Right cardiac atrium (tissue), 5 donors: ENCODE measurements at regions not wholly inside any gene's neighbourhood (a gene's known extent, or its start where the extent isn't known, plus 50 kb on each side); places are given as distances from the start of the nearest gene placed in this dataset.

ENCODE experiments used
- ATAC-seq, 2 donors: fragments of 200-7000 bp; cut with Tn5 transposase; one replicate each; pipeline versions ENCODE4 v1.8.0 to v1.9.1; 2020; ENCODE audit warnings: moderate library complexity in 2 of 2, mild to moderate bottlenecking in 1 of 2
- DNase-seq, 3 donors: peaks; one replicate each; pipeline ENCODE4 v3.0.0-alpha.2; 2020
- H3K27ac ChIP-seq: one replicate; pipeline ENCODE4 v1.5.1; 2013; ENCODE audit warnings: mild to moderate bottlenecking, low read length, control low read depth, moderate library complexity
- H3K27me3 ChIP-seq: one replicate; pipeline ENCODE4 v1.6.1; 2013; ENCODE audit not compliant: control insufficient read depth, insufficient read depth
- H3K4me1 ChIP-seq: one replicate; pipeline ENCODE4 v1.6.1; 2013; ENCODE audit warnings: low read length; ENCODE audit not compliant: control insufficient read depth, insufficient read depth
- H3K4me3 ChIP-seq: one replicate; pipeline ENCODE4 v1.5.1; 2013; ENCODE audit warnings: low read length, control low read depth
- H3K9me3 ChIP-seq: one replicate; pipeline ENCODE4 v1.6.1; 2013; ENCODE audit warnings: low read length; ENCODE audit not compliant: control insufficient read depth
- WGBS: extraction: QIAGEN DNeasy Blood & Tissue Kit; methylation state at CpG from one replicate; pipeline ENCODE4 v1.1.7; 2013; 5-methylcytosine and 5-hydroxymethylcytosine counted together
- intact Hi-C, 4 donors: fragments of 100-400 bp; cut with DNase I; formaldehyde crosslinking; loops; one replicate each; pipeline versions ENCODE4 v1.11.0 to v1.14.0; 2022 to 2023
- donor health status: healthy with polysubstance abuse.
- donor health status: DM: no; HTN: yes; CAD: no.
- donor health status: DM: no; HTN: no; CAD: no.
- donor health status: DM: no; HTN: yes; CAD: no; lungs with severe emphysema.
- donor health status: DM: yes; HTN: yes; CAD: no.

GRCh38 chr20:4451487-4452081 is 202.5 kb upstream of the ADRA1D start:
- intact Hi-C loops: no loop called here
- WGBS: 80% methylated on average over 2 of the region's 2 CpGs
- H3K27me3 ChIP-seq: no peaks in the 10 kb centered on the region
- no peak overlapping the region for H3K4me3 ChIP-seq
- H3K4me1 ChIP-seq: no peaks in the 10 kb centered on the region
- ATAC-seq (no peak), DNase-seq (no peak)
- H3K9me3 ChIP-seq: no peaks in the 10 kb centered on the region
- no peak overlapping the region for H3K27ac ChIP-seq

DNA sequence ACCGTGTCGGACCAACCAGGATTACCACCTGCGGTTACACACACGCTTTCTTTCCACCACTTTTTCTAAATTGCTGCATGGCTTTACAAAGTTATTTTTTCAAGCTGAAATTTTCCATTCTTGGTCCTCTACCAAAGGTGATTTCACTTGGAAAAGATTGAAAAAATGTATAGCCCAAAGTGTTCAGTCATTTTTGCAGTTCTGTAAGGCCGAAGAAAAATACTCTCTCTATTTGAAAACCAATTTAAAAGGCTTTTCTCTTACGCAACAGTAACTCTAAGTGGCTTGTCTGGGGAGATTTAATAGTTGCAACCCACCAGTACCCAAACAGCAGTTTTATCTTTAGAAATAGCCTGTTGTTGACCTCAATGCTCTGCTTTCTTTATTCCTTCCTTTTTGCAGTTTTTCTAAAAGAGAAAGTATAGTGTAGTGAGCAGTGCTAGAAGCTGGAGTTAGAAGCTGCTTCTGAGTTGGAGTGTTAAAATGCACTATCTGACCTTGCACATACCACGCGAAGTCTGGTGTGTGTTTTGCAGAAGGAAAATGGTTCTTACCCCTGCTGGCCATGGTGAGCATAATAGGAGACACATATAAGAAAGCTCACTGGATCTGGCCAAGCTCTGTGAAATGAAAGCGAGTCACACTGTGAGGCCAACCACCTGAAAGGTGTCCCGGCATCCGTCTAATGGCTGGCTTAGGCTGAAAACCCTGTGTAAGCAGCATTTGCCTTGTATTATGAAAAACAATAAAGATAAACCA is 201.0 kb upstream of the ADRA1D start:
- 60% methylated on average over 11 of the region's 11 CpGs for WGBS
- intact Hi-C loops: no loop called here
- Histone ChIP-seq H3K4me1 (no peaks in the 10 kb centered on the region), H3K27ac (no peak overlapping the region), H3K4me3 (no peak overlapping the region), H3K27me3 (no peaks in the 10 kb centered on the region), H3K9me3 (no peaks in the 10 kb centered on the region)
- no peak for DNase-seq
- ATAC-seq: peak; percentile 52 to 61

GRCh38 chr20:4445784-4446183 is 196.7 kb upstream of the ADRA1D start:
- Histone ChIP-seq H3K4me1 (no peaks in the 10 kb centered on the region), H3K9me3 (no peaks in the 10 kb centered on the region), H3K27me3 (no peaks in the 10 kb centered on the region), H3K27ac (no peak overlapping the region), H3K4me3 (no peak overlapping the region)
- ATAC-seq (no peak), DNase-seq (no peak)
- intact Hi-C loops: no loop called here
- WGBS: 33% methylated on average over 4 of the region's 4 CpGs

- Histone ChIP-seq H3K27me3 (no peaks in the 10 kb centered on the region), H3K4me3 (no peak overlapping the region), H3K9me3 (no peaks in the 10 kb centered on the region), H3K27ac (no peak overlapping the region), H3K4me1 (no peaks in the 10 kb centered on the region)
- intact Hi-C loops: no loop called here
- DNase-seq (no peak), ATAC-seq (no peak)
- 79% methylated on average over 2 of the region's 2 CpGs for WGBS
Observed at GRCh38 chr20:4445331-4445730, 196.2 kb upstream of the ADRA1D start.

GRCh38 chr20:4444404-4444803 is 195.3 kb upstream of the ADRA1D start:
- DNase-seq (no peak), ATAC-seq (no peak)
- no peak overlapping the region for H3K4me3 ChIP-seq
- no peaks in the 10 kb centered on the region for H3K9me3 ChIP-seq
- WGBS: 87% methylated on average over 2 of the region's 2 CpGs
- no peaks in the 10 kb centered on the region for H3K4me1 ChIP-seq
- intact Hi-C loops: no loop called here
- no peaks in the 10 kb centered on the region for H3K27me3 ChIP-seq
- no peak overlapping the region for H3K27ac ChIP-seq

GRCh38 chr20:4443016-4443415 is 193.9 kb upstream of the ADRA1D start:
- Histone ChIP-seq H3K27me3 (no peaks in the 10 kb centered on the region), H3K27ac (no peak overlapping the region), H3K4me3 (no peak overlapping the region), H3K9me3 (no peaks in the 10 kb centered on the region), H3K4me1 (no peaks in the 10 kb centered on the region)
- DNase-seq (no peak), ATAC-seq (no peak)
- intact Hi-C loops: no loop called here
- 56% methylated on average over 4 of the region's 4 CpGs for WGBS

DNA sequence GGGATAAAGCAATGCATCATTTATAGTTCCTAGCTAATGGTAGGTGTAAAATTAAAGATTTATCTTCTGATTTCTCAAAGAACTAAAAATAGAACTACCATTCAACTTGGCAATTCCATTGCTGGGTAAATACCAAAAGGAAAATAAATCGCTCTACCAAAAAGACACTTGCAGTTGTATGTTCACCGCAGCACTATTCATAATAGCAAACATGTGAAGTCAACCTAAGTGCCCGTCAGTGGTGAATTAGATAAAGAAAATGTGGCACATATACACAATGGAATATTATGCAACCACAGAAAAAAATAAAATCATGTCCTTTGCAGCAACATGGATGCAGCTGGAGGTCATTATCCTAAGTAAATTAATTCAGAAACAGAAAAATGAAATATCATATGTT is 192.8 kb upstream of the ADRA1D start:
- intact Hi-C loops: no loop called here
- no peaks in the 10 kb centered on the region for H3K9me3 ChIP-seq
- H3K27ac ChIP-seq: no peak overlapping the region
- 91% methylated on average over 3 of the region's 3 CpGs for WGBS
- no peak for DNase-seq
- H3K27me3 ChIP-seq: no peaks in the 10 kb centered on the region
- no peak overlapping the region for H3K4me3 ChIP-seq
- H3K4me1 ChIP-seq: no peaks in the 10 kb centered on the region
- ATAC-seq: no peak

DNA sequence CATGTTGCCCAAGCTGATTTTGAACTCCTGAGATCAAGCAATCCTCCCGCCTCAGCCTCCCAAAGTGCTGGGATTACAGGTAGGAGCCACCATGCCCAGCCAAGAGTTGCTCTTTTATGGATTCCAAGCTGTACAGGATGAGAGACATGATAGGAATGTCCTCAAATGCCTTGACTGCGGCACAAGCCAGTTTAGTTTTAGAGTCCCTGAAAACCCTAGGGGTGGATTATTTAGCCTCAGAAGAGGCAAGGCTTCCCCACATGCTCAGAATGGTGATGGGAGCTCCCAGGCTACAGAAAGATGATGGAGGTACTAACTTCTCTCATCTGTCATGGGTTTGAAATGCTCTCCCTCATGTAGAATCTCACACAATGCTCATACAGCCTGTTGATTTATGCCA is 192.1 kb upstream of the ADRA1D start:
- DNase-seq (no peak), ATAC-seq (no peak)
- intact Hi-C loops: no loop called here
- no peaks in the 10 kb centered on the region for H3K4me1 ChIP-seq
- H3K9me3 ChIP-seq: no peaks in the 10 kb centered on the region
- H3K4me3 ChIP-seq: no peak overlapping the region
- H3K27me3 ChIP-seq: no peaks in the 10 kb centered on the region
- 90% methylated on average over 2 of the region's 2 CpGs for WGBS
- H3K27ac ChIP-seq: no peak overlapping the region

GRCh38 chr20:4439461-4439860 is 190.4 kb upstream of the ADRA1D start:
- intact Hi-C loops: no loop called here
- no peaks in the 10 kb centered on the region for H3K9me3 ChIP-seq
- ATAC-seq (no peak), DNase-seq (no peak)
- 61% methylated on average over 5 of the region's 5 CpGs for WGBS
- H3K4me1 ChIP-seq: no peaks in the 10 kb centered on the region
- no peak overlapping the region for H3K27ac ChIP-seq
- H3K4me3 ChIP-seq: no peak overlapping the region
- H3K27me3 ChIP-seq: no peaks in the 10 kb centered on the region

- H3K4me3 ChIP-seq: no peak overlapping the region
- H3K27ac ChIP-seq: no peak overlapping the region
- no peak for ATAC-seq
- no peaks in the 10 kb centered on the region for H3K9me3 ChIP-seq
- 58% methylated on average over 1 of the region's 1 CpG for WGBS
- H3K4me1 ChIP-seq: no peaks in the 10 kb centered on the region
- intact Hi-C loops: no loop called here
- DNase-seq: no peak
- H3K27me3 ChIP-seq: no peaks in the 10 kb centered on the region
Observed at GRCh38 chr20:4437131-4437530, 188.0 kb upstream of the ADRA1D start.

GRCh38 chr20:4435671-4436455 is 186.8 kb upstream of the ADRA1D start:
- no peak for ATAC-seq
- intact Hi-C loops: no loop called here
- H3K4me3 ChIP-seq: no peak overlapping the region
- 65% methylated on average over 6 of the region's 6 CpGs for WGBS
- H3K9me3 ChIP-seq: no peaks in the 10 kb centered on the region
- H3K27ac ChIP-seq: no peak overlapping the region
- DNase-seq: no peak
- no peaks in the 10 kb centered on the region for H3K4me1 ChIP-seq
- no peaks in the 10 kb centered on the region for H3K27me3 ChIP-seq
